OCI-M1 (cell line): ENCODE measurements at regions not wholly inside any gene's neighbourhood (a gene's known extent, or its start where the extent isn't known, plus 50 kb on each side); places are given as distances from the start of the nearest gene placed in this dataset.

Source experiments
- DNase-seq: peaks from one replicate; lab custom pipeline; 2025; lab: John Stamatoyannopoulos, UW

GRCh38 chr2:82690757-82691411 lies 1768.2 kb downstream of the SUCLG1 start:
- DNase-seq: no peak

DNA sequence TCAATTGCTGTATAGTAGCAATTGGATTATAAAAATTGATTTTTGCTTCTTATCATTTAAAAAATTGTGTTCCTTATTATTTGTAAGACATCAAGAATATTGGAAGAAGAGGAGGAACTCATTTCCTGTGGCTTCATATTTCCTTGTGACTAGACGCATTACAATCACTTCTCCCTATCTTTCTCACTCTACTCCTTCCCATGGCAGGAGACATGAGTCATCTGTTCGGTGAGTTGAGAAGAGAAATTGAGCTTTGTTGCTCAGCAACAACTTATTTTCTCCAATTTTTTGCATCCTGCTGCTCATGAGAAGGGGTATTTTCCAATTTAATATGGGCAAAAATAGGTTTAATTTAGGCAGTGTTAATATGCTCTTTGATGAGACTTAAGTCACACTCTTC lies 1783.9 kb downstream of the SUCLG1 start:
- DNase-seq: peak; percentile 23

GRCh38 chr2:82674652-82675051 lies 1784.4 kb downstream of the SUCLG1 start:
- no peak for DNase-seq

DNA sequence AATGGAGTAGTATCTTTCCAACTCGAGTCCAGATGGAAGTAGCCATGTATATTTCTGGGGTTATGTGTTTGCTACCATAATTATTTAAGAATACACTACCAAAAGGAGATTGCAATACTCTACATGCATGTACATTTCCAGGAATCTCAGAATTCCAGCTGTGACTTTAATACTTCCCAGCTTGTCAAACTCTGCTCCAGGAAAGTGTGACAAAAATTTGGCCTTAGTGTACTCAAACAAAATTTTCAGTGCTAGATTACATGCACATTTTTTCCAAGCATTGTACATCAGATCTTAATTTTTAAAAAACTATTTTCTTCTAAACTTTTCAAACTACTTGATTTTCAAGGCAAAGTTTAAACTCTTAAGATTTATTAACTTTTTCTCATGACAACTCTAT lies 1791.6 kb downstream of the SUCLG1 start:
- no peak for DNase-seq

GRCh38 chr2:82665691-82666090 lies 1793.4 kb downstream of the SUCLG1 start:
- no peak for DNase-seq

GRCh38 chr2:82657106-82657505 lies 1802.0 kb downstream of the SUCLG1 start:
- no peak for DNase-seq

- no peak for DNase-seq
These were observed 1802.7 kb downstream of the SUCLG1 start for GRCh38 chr2:82656420-82656819.

DNA sequence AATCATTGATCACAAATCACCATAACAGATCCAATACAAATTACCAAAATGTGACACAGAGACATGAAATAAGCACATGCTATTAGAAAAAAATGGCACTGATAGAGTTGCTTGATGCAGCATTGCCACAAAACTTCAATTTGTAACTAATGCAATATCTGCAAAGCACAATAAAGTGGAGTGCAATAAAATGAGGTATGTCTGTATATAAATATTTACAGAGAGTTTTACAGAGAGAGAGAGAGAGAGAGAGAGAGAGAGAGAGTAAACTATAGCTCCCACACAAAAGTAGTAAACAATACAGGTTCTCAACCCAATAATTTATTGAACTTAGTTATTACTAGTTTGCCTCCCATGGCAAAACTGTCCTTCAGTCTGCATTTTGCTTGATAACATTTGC lies 1807.0 kb downstream of the SUCLG1 start:
- DNase-seq: no peak

- peak; percentile 38 for DNase-seq
These were observed 1809.0 kb downstream of the SUCLG1 start for GRCh38 chr2:82650038-82650437.

GRCh38 chr2:82641598-82642180 lies 1817.4 kb downstream of the SUCLG1 start:
- DNase-seq: no peak

DNA sequence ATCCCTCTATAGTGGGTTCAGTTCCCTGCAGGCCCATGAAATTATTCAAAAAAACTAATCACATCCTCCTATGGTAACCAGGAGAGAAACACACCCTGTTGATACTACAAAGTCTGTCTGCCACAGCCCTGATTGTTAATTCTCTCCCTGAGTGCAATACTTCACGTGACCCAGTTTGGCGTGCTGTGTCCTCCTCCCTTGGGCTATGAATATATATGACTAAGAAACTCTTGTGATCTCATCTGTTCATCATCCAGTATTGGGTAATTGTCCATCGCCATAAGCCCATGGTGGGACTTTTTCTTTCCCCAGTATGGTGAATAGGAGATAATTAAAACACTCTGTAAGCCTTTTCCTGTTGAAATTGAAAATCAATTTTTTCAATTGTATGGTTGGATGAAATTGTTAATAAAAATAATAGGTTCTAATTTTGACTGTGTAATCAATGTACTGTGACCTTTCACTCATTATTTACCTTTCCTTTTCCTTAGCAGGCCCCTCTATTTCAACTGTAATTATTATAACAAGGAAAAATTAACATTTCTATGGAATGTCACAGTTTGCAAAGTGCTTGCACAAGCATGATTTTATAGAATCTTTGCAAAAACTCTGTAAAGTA lies 1822.6 kb downstream of the SUCLG1 start:
- DNase-seq: no peak

DNA sequence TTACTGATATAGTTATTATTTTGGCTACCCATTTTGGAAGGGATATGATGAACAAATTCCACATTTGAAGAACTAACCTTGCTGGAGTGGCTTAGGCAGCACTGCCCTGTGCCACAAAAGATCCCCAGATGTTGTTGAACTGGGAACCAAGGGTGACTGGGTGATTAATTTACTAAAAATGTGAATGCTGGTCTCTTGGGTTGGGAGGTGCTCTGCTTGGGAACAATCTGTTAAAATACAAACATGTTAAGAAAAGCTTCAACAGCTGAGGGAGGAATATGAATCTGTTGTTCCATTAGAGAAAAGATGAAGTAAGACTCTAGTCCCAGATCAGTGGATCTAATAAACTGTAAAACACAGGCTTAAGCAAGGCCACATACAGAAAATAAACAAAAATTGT lies 1860.1 kb downstream of the SUCLG1 start:
- no peak for DNase-seq

GRCh38 chr2:82596581-82596980 lies 1862.5 kb downstream of the SUCLG1 start:
- no peak for DNase-seq

DNA sequence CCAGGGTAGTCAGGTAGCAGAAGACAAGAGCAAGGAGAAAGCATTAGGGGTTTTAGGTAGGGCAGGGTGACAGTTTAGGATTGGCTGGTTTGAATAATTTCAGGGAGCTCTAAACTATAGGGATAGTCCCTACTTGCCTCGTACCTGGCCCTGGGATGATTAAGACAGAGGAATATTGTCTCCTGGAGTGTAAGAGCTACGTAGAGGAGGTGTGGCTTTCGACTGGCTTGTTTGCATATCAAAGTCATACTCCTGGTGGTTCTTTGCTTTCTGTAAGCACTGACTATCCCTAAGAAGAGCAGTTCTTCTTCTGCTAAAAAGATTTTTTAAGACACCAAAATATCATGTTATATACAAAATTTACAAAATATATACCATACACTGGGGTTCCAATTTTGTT lies 1867.4 kb downstream of the SUCLG1 start:
- no peak for DNase-seq

GRCh38 chr2:82576656-82577055 lies 1882.4 kb downstream of the SUCLG1 start:
- DNase-seq: no peak

- DNase-seq: peak; percentile 63
These were observed 1919.8 kb downstream of the SUCLG1 start for GRCh38 chr2:82539280-82539621.

GRCh38 chr2:82538590-82539279 lies 1920.3 kb downstream of the SUCLG1 start:
- no peak for DNase-seq

DNA sequence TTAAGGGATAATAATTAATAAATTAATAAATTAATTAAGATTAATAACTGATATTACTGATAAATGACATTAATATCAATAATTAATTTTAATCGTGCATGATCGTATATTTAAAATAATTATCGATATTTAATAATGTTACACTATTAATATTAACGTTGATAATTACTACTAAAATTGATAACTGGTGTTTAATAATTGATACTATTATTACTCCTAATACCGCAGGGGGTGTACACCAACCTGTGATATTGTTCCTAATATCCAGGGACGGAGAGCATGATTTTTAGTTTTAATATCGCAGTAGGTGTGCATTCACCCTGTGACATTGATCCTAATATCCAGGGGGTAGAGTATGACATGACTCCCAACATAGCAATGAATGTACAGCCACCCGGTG lies 1930.8 kb downstream of the SUCLG1 start:
- DNase-seq: no peak

DNA sequence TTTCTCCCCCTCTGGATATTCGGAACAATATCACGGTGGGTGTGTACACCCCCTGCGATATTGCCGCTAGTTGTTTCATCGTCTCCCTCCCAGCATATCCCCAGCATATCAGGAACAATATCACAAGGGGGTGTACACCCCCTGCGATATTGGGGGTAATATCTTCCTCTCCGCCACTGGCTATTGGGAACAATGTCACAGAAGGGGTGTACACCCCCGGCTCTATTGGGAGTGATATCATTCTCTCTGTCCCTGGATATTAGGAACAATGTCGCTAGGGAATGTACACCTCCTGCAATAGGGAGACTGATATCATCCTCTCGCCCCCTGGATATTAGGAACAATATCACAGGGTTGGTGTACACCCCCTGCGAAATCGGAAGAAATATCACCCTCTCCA lies 1932.0 kb downstream of the SUCLG1 start:
- no peak for DNase-seq

DNA sequence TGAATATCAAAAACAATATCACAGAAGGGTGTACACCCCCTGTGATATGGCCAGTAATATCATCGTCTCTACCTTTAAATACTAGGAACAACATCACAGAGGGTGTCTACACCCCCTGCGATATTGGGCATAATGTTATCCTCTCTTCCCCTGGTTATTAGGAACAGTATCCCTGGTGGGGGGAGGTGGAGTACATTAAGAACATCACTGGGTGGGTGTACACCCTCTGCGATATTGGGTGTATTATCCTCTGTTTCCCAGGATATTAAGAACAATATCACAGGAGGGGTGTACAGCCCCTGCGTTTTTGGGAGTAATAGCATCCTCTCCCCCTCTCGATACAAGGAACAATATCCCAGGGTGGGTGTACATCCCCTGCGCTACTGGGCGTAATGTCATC lies 1932.8 kb downstream of the SUCLG1 start:
- DNase-seq: no peak

DNA sequence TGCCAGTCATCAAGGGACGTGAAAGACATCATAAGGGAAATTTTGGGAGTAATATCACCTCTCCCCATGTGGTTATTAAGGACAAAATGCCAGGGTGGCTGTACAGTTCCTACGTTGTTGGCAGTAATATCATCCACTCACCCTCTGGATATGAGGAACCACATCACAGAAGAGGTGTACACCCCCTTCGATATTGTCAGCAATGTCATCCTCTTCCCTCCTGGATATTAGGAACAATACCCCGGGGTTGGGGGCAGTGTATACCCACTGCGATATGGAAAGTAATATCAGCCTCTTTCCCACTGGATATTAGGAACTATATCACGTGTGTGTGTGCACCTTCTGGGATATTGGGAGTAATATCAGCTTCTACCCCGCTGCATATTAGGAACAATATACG lies 1933.3 kb downstream of the SUCLG1 start:
- DNase-seq: no peak

DNA sequence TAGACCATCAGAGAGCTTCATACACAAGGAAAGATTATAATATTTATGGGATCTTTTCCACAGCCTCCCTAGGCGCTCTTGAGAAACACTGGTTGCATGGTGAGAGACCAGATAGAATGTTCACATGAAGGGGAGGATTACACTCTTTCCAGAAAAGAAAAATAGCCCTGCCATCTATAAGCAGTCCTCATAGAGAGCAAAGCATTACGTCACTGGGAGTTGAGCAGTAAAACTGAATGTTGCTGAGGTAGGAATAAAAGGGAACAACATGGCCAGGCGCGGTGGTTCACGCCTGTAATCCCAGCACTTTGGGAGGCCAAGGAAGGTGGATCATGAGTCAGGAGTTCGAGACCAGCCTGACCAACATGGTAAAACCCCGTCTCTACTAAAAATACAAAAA lies 1934.3 kb downstream of the SUCLG1 start:
- DNase-seq: no peak

DNA sequence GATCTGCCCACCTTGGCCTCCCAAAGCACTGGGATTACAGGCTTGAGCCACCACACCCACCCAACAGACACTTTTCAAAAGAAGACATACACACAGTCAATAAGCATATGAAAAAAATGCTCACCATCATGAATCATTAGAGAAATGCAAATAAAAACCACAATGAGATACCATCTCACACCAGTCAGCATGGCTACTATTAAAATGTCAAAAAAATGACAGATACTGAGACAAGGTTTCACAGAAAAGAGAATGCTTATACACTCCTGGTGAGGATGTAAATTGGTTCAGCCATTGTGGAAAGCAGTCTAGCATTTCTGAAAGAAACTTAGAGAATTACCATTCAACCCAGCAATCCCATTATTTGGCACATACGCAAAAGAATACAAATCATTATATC lies 1947.2 kb downstream of the SUCLG1 start:
- DNase-seq: no peak
